Nephron (organoid): ENCODE measurements at regions not wholly inside any gene's neighbourhood (a gene's known extent, or its start where the extent isn't known, plus 50 kb on each side); places are given as distances from the start of the nearest gene placed in this dataset.

ENCODE experiments used
- H3K27ac Mint-ChIP-seq, 3 experiments: 2 replicates each; pipeline ENCODE4 v1.8.0; 2020; ENCODE audit warnings: mixed read lengths in 3 of 3, mild to moderate bottlenecking in 2 of 3, moderate library complexity in 1 of 3
- H3K27me3 Mint-ChIP-seq: 2 replicates; pipeline ENCODE4 v1.8.0; 2021; ENCODE audit warnings: low read depth, mild to moderate bottlenecking, moderate library complexity, mixed read lengths
- H3K36me3 Mint-ChIP-seq: 2 replicates; pipeline ENCODE4 v1.8.0; 2020; ENCODE audit warnings: low read depth, mixed read lengths
- H3K4me1 Mint-ChIP-seq: 2 replicates; pipeline ENCODE4 v1.8.0; 2020; ENCODE audit warnings: mixed read lengths
- H3K4me3 Mint-ChIP-seq, 3 experiments: 2 replicates each; pipeline ENCODE4 v1.8.0; 2020; ENCODE audit warnings: mild to moderate bottlenecking in 3 of 3, mixed read lengths in 3 of 3, moderate library complexity in 2 of 3
- H3K9me3 Mint-ChIP-seq: 2 replicates; pipeline ENCODE4 v1.8.0; 2020; ENCODE audit warnings: mixed read lengths
- CTCF ChIP-seq, 3 experiments: fragments of 200-600 bp; sonication (generic); IDR thresholded peaks; one replicate each; pipeline ENCODE4 v1.5.0; 2021; ENCODE audit warnings: antibody characterized with exemption in 3 of 3; ENCODE audit not compliant: unreplicated experiment in 3 of 3

- Mint-ChIP-seq H3K27me3 (no peaks in the 10 kb centered on the region), H3K4me1 (no peaks in the 10 kb centered on the region), H3K9me3 (no peaks in the 10 kb centered on the region), H3K27ac (no peak overlapping the region), H3K36me3 (no peaks in the 10 kb centered on the region), H3K4me3 (no peak overlapping the region)
- no peak for TF ChIP-seq CTCF (IDR thresholded peaks at IDR 0.05; ENCODE audit: unreplicated experiment in 3 of 3)
Measured at GRCh38 chr10:108566316-108567107, 1356.8 kb downstream of the XPNPEP1 start.

GRCh38 chr10:108562105-108562504 lies 1361.2 kb downstream of the XPNPEP1 start:
- Mint-ChIP-seq H3K4me3 (no peak overlapping the region), H3K27ac (no peak overlapping the region), H3K36me3 (no peaks in the 10 kb centered on the region), H3K9me3 (no peaks in the 10 kb centered on the region), H3K27me3 (no peaks in the 10 kb centered on the region), H3K4me1 (no peaks in the 10 kb centered on the region)
- no peak for TF ChIP-seq CTCF (IDR thresholded peaks at IDR 0.05; ENCODE audit: unreplicated experiment in 3 of 3)

GRCh38 chr10:108561649-108562048 lies 1361.7 kb downstream of the XPNPEP1 start:
- H3K36me3 Mint-ChIP-seq = no peaks in the 10 kb centered on the region
- no peak for TF ChIP-seq CTCF (IDR thresholded peaks at IDR 0.05; ENCODE audit: unreplicated experiment in 3 of 3)
- H3K4me1 Mint-ChIP-seq = no peaks in the 10 kb centered on the region
- no peaks in the 10 kb centered on the region for H3K27me3 Mint-ChIP-seq
- no peak overlapping the region for H3K4me3 Mint-ChIP-seq
- no peaks in the 10 kb centered on the region for H3K9me3 Mint-ChIP-seq
- H3K27ac Mint-ChIP-seq = no peak overlapping the region

GRCh38 chr10:108560488-108560887 lies 1362.8 kb downstream of the XPNPEP1 start:
- TF ChIP-seq CTCF (IDR thresholded peaks at IDR 0.05; ENCODE audit: unreplicated experiment in 3 of 3) = no peak
- H3K4me3 Mint-ChIP-seq = no peak overlapping the region
- H3K9me3 Mint-ChIP-seq = no peaks in the 10 kb centered on the region
- H3K27me3 Mint-ChIP-seq = peaks cover 2% of the 10 kb centered on the region
- H3K36me3 Mint-ChIP-seq = no peaks in the 10 kb centered on the region
- H3K27ac Mint-ChIP-seq = no peak overlapping the region
- H3K4me1 Mint-ChIP-seq = no peaks in the 10 kb centered on the region

GRCh38 chr10:108556186-108556585 lies 1367.1 kb downstream of the XPNPEP1 start:
- peaks cover 4% of the 10 kb centered on the region for H3K27me3 Mint-ChIP-seq
- H3K4me3 Mint-ChIP-seq = no peak overlapping the region
- no peaks in the 10 kb centered on the region for H3K4me1 Mint-ChIP-seq
- no peaks in the 10 kb centered on the region for H3K36me3 Mint-ChIP-seq
- TF ChIP-seq CTCF (IDR thresholded peaks at IDR 0.05; ENCODE audit: unreplicated experiment in 3 of 3) = no peak
- peaks cover 4% of the 10 kb centered on the region for H3K9me3 Mint-ChIP-seq
- no peak overlapping the region for H3K27ac Mint-ChIP-seq

- Mint-ChIP-seq H3K27me3 (peaks cover 13% of the 10 kb centered on the region), H3K4me1 (no peaks in the 10 kb centered on the region), H3K36me3 (no peaks in the 10 kb centered on the region), H3K27ac (no peak overlapping the region), H3K9me3 (no peaks in the 10 kb centered on the region), H3K4me3 (no peak overlapping the region)
- no peak for TF ChIP-seq CTCF (IDR thresholded peaks at IDR 0.05; ENCODE audit: unreplicated experiment in 3 of 3)
Measured at GRCh38 chr10:108545921-108546320, 1377.4 kb downstream of the XPNPEP1 start.
